ENCODE measurements at regions not wholly inside any gene's neighbourhood (a gene's known extent, or its start where the extent isn't known, plus 50 kb on each side); places are given as distances from the start of the nearest gene placed in this dataset.

GRCh38 chr12:77421152-77421551 lies 355.8 kb upstream of the E2F7 start:
- TF ChIP-seq CTCF (IDR thresholded peaks at IDR 0.05) (no peak), POLR2A (IDR thresholded peaks at IDR 0.05) (no peak)

Measured in thyroid gland (tissue), 4 donors.